CD4-positive, alpha-beta T cell treated with Interleukin-6 at 100 ng/mL for 8 hours (primary cell): ENCODE measurements at regions not wholly inside any gene's neighbourhood (a gene's known extent, or its start where the extent isn't known, plus 50 kb on each side); places are given as distances from the start of the nearest gene placed in this dataset.

Experiments used
- DNase-seq: peaks from one replicate; pipeline ENCODE4 v3.0.0-alpha.2; 2020; ENCODE audit warnings: mixed read lengths, low spot score

DNA sequence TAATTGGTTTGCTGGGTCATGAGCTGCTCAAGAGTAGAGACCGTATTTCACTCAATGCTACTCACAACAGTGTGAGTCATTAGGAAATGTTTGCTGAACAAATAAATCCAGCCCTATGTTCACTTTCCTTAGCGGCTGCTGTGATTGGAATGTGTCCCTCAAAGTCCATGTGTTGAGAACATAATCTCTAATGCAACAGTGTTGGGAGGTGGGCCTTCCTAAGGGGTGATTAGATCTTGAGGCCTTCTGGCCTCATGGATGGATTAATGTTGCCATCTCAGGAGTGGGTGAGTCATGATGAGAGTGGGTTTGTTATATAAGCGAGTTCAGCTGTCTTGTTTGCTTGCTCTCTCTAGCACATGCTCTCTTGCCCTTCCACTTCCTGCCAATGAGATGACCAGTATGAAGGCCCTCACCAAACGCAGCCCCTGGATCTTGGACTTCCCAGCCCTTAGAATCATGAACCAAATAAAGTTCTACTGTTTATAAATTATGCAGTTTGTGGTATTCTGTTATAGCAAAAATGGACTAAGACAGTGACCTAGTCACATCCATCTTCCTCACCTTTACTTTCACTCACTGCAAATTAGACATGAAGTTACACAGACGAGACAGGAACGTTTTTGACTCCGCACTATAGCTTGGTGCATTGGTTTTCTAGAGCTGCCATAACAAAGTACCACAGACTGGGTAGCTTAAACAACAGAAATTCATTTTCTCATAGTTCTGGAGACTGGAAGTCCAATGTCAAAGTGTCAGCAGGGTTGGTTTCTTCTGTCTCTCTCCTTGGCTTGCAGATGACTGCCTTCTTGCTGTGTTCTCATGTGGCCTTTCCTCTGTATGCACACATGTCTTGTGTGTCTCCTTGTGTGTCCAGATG is 50.9 kb upstream of the FAM169A start:
- DNase-seq = no peak
